Erythroblast (primary cell): ENCODE measurements at regions not wholly inside any gene's neighbourhood (a gene's known extent, or its start where the extent isn't known, plus 50 kb on each side); places are given as distances from the start of the nearest gene placed in this dataset.

Source experiments
- GATA1 ChIP-seq: IDR thresholded peaks from 2 replicates; pipeline ENCODE4 v1.6.1; 2011; ENCODE audit warnings: low read depth, mild to moderate bottlenecking, control low read depth, low read length, moderate library complexity
- POLR2A ChIP-seq: IDR thresholded peaks from 2 replicates; pipeline ENCODE4 v1.6.1; 2011; ENCODE audit warnings: mild to moderate bottlenecking, low read length

DNA sequence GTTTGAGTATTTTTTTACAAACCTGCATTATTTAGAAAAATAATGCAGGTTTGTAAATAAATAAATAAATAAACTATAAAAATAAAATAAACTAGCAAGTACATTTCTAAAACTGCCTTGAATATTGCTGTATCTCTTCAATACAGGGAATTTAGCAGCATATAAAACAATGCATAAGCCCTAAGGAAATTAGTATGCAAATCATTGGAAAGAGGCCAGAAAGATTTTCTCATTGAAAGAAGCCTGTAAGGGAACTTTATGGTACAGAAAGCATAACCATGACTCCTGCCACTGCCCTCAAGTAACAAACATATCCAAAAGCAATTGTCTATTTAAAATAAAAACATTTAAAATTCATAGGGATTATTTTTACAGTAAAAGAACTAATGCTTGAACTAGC is 387.3 kb downstream of the HINT1 start:
- TF ChIP-seq POLR2A (no peak), GATA1 (no peak)
